K562 (cell line): ENCODE measurements at regions not wholly inside any gene's neighbourhood (a gene's known extent, or its start where the extent isn't known, plus 50 kb on each side); places are given as distances from the start of the nearest gene placed in this dataset.

Experiments
- ATAC-seq: fragments of 200-7000 bp; cut with Tn5 transposase; 3 replicates; pipeline ENCODE4 v1.9.1; 2020; ENCODE audit warnings: moderate library complexity
- BruUV-seq: library from RNA; stranded (reverse); fragments of 400-500 nt; replicated peaks from 2 replicates; lab custom pipeline; 2021; lab: Mats Ljungman, UMichigan
- CTCF ChIA-PET: fragments of 300-600 bp; formaldehyde crosslinking; extraction: SDS; loops from one replicate; lab custom pipeline; 2021; ENCODE audit warnings: low intra/inter-chr PET ratio; lab: Yijun Ruan, JAX
- POLR2A ChIA-PET: fragments of 300-600, 350-650 bp; sonication (Branson Sonifier 250); formaldehyde crosslinking; extraction: SDS; loops from one replicate; lab custom pipeline; 2021; ENCODE audit warnings: antibody characterized with exemption, inconsistent platforms; lab: Yijun Ruan, JAX
- DNase-seq, 4 experiments: peaks; one replicate each; pipeline versions ENCODE4 v3.0.0 to v3.0.0-alpha.2; 2011 to 2018; ENCODE audit warnings: low spot score in 3 of 4, mixed read lengths in 3 of 4; ENCODE audit errors: extremely low read depth in 1 of 4
- FAIRE-seq: peaks from 2 replicates; lab custom pipeline; 2011; peaks lifted over from hg19 to GRCh38; lab: Jason Lieb, UNC
- H2AFZ ChIP-seq: 2 replicates; pipeline ENCODE4 v1.6.0; 2011; ENCODE audit warnings: low read depth, low read length, control low read depth, inconsistent platforms
- H3K27ac ChIP-seq: fragments of 200-600 bp; 3 replicates; pipeline ENCODE4 v1.8.0; 2011; ENCODE audit warnings: low read depth, mild to moderate bottlenecking, control low read depth, inconsistent platforms, low read length, moderate library complexity, mixed read lengths; ENCODE audit errors: extremely low read depth
- H3K27me3 ChIP-seq, 2 experiments: fragments of 300-600 bp in 1 of 2; 2 replicates in 1 of 2; 3 replicates in 1 of 2; pipeline versions ENCODE4 v1.6.0 to v1.8.0; 2011; ENCODE audit warnings: inconsistent platforms in 2 of 2, low read length in 2 of 2, mild to moderate bottlenecking in 1 of 2, mixed read lengths in 1 of 2, moderate library complexity in 1 of 2; ENCODE audit not compliant: control insufficient read depth in 2 of 2, insufficient read depth in 2 of 2
- H3K36me3 ChIP-seq: fragments of 300-600 bp; 3 replicates; pipeline ENCODE4 v1.8.0; 2011; ENCODE audit warnings: mild to moderate bottlenecking, low read length, inconsistent platforms; ENCODE audit not compliant: control insufficient read depth, insufficient read depth
- H3K4me1 ChIP-seq, 2 experiments: fragments of 200-600 bp in 1 of 2; replicated peaks in 1 of 2; 2 replicates in 1 of 2; 3 replicates in 1 of 2; pipeline versions ENCODE4 v1.5.1 to v1.8.0; 2011; ENCODE audit warnings: inconsistent platforms in 2 of 2, low read length in 2 of 2, mild to moderate bottlenecking in 1 of 2, mixed read lengths in 1 of 2, moderate library complexity in 1 of 2; ENCODE audit not compliant: control insufficient read depth in 2 of 2, insufficient read depth in 2 of 2
- H3K4me2 ChIP-seq: 2 replicates; pipeline ENCODE4 v1.6.1; 2011; ENCODE audit warnings: low read length, control low read depth, inconsistent platforms, mixed read lengths; ENCODE audit not compliant: insufficient read depth
- H3K4me3 ChIP-seq: fragments of 200-600 bp; sonication (generic), shearing (Covaris generic); 2 replicates; pipeline ENCODE4 v1.5.1; 2016; ENCODE audit warnings: control low read depth, inconsistent platforms
- H3K79me2 ChIP-seq: fragments of 200-600 bp; 3 replicates; pipeline ENCODE4 v1.8.0; 2011; ENCODE audit warnings: low read length, inconsistent platforms; ENCODE audit not compliant: control insufficient read depth, insufficient read depth
- H3K9ac ChIP-seq, 2 experiments: 2 replicates each; pipeline versions ENCODE4 v1.6.0 to v1.6.1; 2011; ENCODE audit warnings: low read depth in 2 of 2, low read length in 2 of 2, control low read depth in 1 of 2, inconsistent platforms in 1 of 2, mild to moderate bottlenecking in 1 of 2, mixed read lengths in 1 of 2; ENCODE audit not compliant: insufficient read depth in 1 of 2
- H3K9me1 ChIP-seq: one replicate; pipeline ENCODE4 v1.6.0; 2011; ENCODE audit warnings: inconsistent platforms, mild to moderate bottlenecking, low read length, moderate library complexity; ENCODE audit not compliant: control insufficient read depth, insufficient read depth
- H3K9me3 ChIP-seq: replicated peaks from 2 replicates; pipeline ENCODE4 v1.5.1; 2011; ENCODE audit warnings: low read depth, low read length, inconsistent platforms; ENCODE audit not compliant: control insufficient read depth, insufficient read depth
- H4K20me1 ChIP-seq: replicated peaks from 2 replicates; pipeline ENCODE4 v1.6.1; 2011; ENCODE audit warnings: low read length, inconsistent platforms, mixed read lengths; ENCODE audit not compliant: control insufficient read depth, insufficient read depth
- CBX3 ChIP-seq, 2 experiments: IDR thresholded peaks; 1 replicate in 1 of 2; 2 replicates in 1 of 2; pipeline ENCODE4 v1.6.1; 2012; ENCODE audit warnings: inconsistent platforms in 2 of 2, low read length in 2 of 2, borderline replicate concordance in 1 of 2, control low read depth in 1 of 2
- CBX8 ChIP-seq: fragments of 200-600 bp; sonication (generic); IDR thresholded peaks from 2 replicates; pipeline ENCODE4 v1.6.1; 2012; ENCODE audit warnings: borderline replicate concordance, mixed run types, low read depth, mild to moderate bottlenecking, moderate library complexity, mixed read lengths, low read length, control low read depth, inconsistent platforms; ENCODE audit not compliant: poor library complexity, severe bottlenecking; ENCODE audit errors: extremely low read depth
- ELK3 ChIP-seq: fragments of 450-650 bp; formaldehyde crosslinking; IDR thresholded peaks from 2 replicates; pipeline ENCODE4 v1.4.0; 2020; ENCODE audit warnings: mild to moderate bottlenecking
- LCOR ChIP-seq: sonication (generic); formaldehyde crosslinking; IDR thresholded peaks from 2 replicates; pipeline ENCODE4 v1.8.0; 2022; ENCODE audit warnings: mild to moderate bottlenecking, missing genetic modification reagents
- MCM5 ChIP-seq: fragments of 450-650 bp; IDR thresholded peaks from 2 replicates; pipeline ENCODE4 v1.6.1; 2016; ENCODE audit warnings: low read depth
- NKRF ChIP-seq: fragments of 450-650 bp; IDR thresholded peaks from 2 replicates; pipeline ENCODE4 v1.6.1; 2016; ENCODE audit warnings: borderline replicate concordance
- TRIM28 ChIP-seq: fragments of 450-650 bp; IDR thresholded peaks from 2 replicates; pipeline ENCODE4 v1.6.1; 2017
- WGBS: fragments of 100-300 bp; shearing (Covaris generic); methylation state at CpG from one replicate; pipeline ENCODE4 v1.1.6; 2016; ENCODE audit warnings: low coverage, mixed read lengths; ENCODE audit not compliant: insufficient coverage; ENCODE audit errors: missing lambda C conversion rate; 5-methylcytosine and 5-hydroxymethylcytosine counted together
- in situ Hi-C: fragments of 300-500 bp; cut with MboI; formaldehyde crosslinking; loops from 4 replicates; pipeline ENCODE4 v1.15.0; 2018; ENCODE audit warnings: inconsistent platforms, mixed read lengths
- intact Hi-C: fragments of 100-400 bp; cut with micrococcal nuclease; formaldehyde crosslinking; loops from 2 replicates; pipeline ENCODE4 v1.14.2; 2022

GRCh38 chr1:244289991-244290785 is 161.5 kb downstream of the ADSS2 start:
- peaks cover 5% of the 10 kb centered on the region; the same call in 1 of the 2 replicates for H3K9me3 ChIP-seq
- TF ChIP-seq CBX3 (IDR thresholded peaks at IDR 0.05; ENCODE audit: borderline replicate concordance in 1 of 2, low read length in 2 of 2) = no peak
- TF ChIP-seq TRIM28 = no peak
- TF ChIP-seq CBX8 = no peak
- no peak for TF ChIP-seq ELK3 (CRISPR knock-in tag)
- TF ChIP-seq MCM5 = no peak
- TF ChIP-seq LCOR (CRISPR knock-in tag) = no peak
- no peak for TF ChIP-seq NKRF
- no peak overlapping the region for H3K4me2 ChIP-seq
- H3K4me3 ChIP-seq = no peak overlapping the region
- DNase-seq = no peak
- H3K9ac ChIP-seq = no peak overlapping the region
- no TSS peak for BruUV-seq
- CTCF ChIA-PET = interaction anchor here (0.5 kb wide), 1 partner anchor 92 kb away, joined by 4 read pairs; no protein-coding TSS in a partner anchor
- H3K4me1 ChIP-seq = no peaks in the 10 kb centered on the region; a peak in 1 of 5 replicates
- H3K79me2 ChIP-seq = no peaks in the 10 kb centered on the region
- no peaks in the 10 kb centered on the region for H4K20me1 ChIP-seq
- no peak for ATAC-seq
- no peaks in the 10 kb centered on the region for H3K9me1 ChIP-seq
- intact Hi-C loops = no loop called here
- no peak overlapping the region; the same call in 1 of the 2 replicates for H2AFZ ChIP-seq
- H3K36me3 ChIP-seq = no peaks in the 10 kb centered on the region
- H3K27ac ChIP-seq = no peak overlapping the region
- in situ Hi-C loops = no loop called here
- 1% methylated on average over 11 of the region's 11 CpGs for WGBS
- peaks cover 19 to 28% of the 10 kb centered on the region in 2 experiments for H3K27me3 ChIP-seq
- no peak for FAIRE-seq
- POLR2A ChIA-PET = interaction anchor here (0.6 to 0.8 kb wide), 2 partner anchors 13 to 77 kb away, joined by 3 to 6 read pairs; no protein-coding TSS in a partner anchor
